Activated CD8-positive, alpha-beta memory T cell treated with anti-CD3 and anti-CD28 coated beads, Interleukin-2, amount 10 ng/mL, durations not matched to agents 7 days and 5 days (primary cell): ENCODE measurements at regions not wholly inside any gene's neighbourhood (a gene's known extent, or its start where the extent isn't known, plus 50 kb on each side); places are given as distances from the start of the nearest gene placed in this dataset.

Source experiments
- ATAC-seq: fragments of 150-1000 bp; cut with Tn5 transposase; one replicate; pipeline ENCODE4 v1.10.0; 2021; ENCODE audit warnings: moderate library complexity
- CTCF ChIA-PET: fragments of 350-600 bp; sonication (Branson Sonifier 250); formaldehyde crosslinking; loops from one replicate; lab custom pipeline; 2021; ENCODE audit warnings: antibody characterized with exemption; lab: Charles Lee
- DNase-seq: peaks from one replicate; pipeline ENCODE4 v3.0.0-alpha.2; 2020
- H3K27ac Mint-ChIP-seq: one replicate; pipeline ENCODE4 v1.8.0; 2021; ENCODE audit warnings: mild to moderate bottlenecking, mixed read lengths
- H3K27me3 Mint-ChIP-seq: one replicate; pipeline ENCODE4 v1.8.0; 2021; ENCODE audit warnings: mixed read lengths
- H3K36me3 Mint-ChIP-seq: one replicate; pipeline ENCODE4 v1.8.0; 2021; ENCODE audit warnings: mild to moderate bottlenecking, mixed read lengths
- H3K4me1 Mint-ChIP-seq: one replicate; pipeline ENCODE4 v1.8.0; 2021; ENCODE audit warnings: mixed read lengths
- H3K4me3 Mint-ChIP-seq: one replicate; pipeline ENCODE4 v1.8.0; 2021; ENCODE audit warnings: mild to moderate bottlenecking, moderate library complexity, mixed read lengths
- H3K9me3 Mint-ChIP-seq: one replicate; pipeline ENCODE4 v1.8.0; 2022; ENCODE audit warnings: low read depth, mixed read lengths

- H3K27ac Mint-ChIP-seq, result no peak overlapping the region
- no peak for DNase-seq
- H3K9me3 Mint-ChIP-seq, result peaks cover 2% of the 10 kb centered on the region
- no peaks in the 10 kb centered on the region for H3K27me3 Mint-ChIP-seq
- H3K4me3 Mint-ChIP-seq, result no peak overlapping the region
- H3K36me3 Mint-ChIP-seq, result no peaks in the 10 kb centered on the region
- ATAC-seq, result no peak
- H3K4me1 Mint-ChIP-seq, result no peaks in the 10 kb centered on the region
- CTCF ChIA-PET, result no interaction called here
Measured at GRCh38 chr3:117705011-117705410, 995.4 kb downstream of the TUSC7 start.

DNA sequence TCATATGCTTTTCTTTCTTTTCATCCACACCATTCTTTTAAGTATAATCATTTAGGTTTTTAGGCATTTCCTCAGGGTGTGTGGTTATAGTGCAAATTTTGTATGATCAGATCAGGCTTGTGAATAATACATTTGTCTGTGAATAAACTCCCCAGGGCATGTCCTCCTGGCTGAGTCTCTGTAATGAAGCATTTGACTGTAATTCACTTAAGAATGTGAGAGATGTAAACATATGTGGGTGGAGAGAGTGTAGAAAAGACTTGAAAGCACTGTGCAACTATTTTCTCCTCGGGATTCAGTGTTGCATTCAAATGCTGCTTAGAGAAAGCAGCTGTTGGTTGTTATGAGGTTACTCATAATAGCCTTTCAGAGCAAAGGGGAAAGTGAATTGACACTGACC is 996.5 kb downstream of the TUSC7 start:
- no peak overlapping the region for H3K27ac Mint-ChIP-seq
- CTCF ChIA-PET, result no interaction called here
- H3K36me3 Mint-ChIP-seq, result no peaks in the 10 kb centered on the region
- DNase-seq, result no peak
- ATAC-seq, result no peak
- no peak overlapping the region for H3K4me3 Mint-ChIP-seq
- H3K9me3 Mint-ChIP-seq, result peaks cover 2% of the 10 kb centered on the region
- no peaks in the 10 kb centered on the region for H3K27me3 Mint-ChIP-seq
- no peaks in the 10 kb centered on the region for H3K4me1 Mint-ChIP-seq

DNA sequence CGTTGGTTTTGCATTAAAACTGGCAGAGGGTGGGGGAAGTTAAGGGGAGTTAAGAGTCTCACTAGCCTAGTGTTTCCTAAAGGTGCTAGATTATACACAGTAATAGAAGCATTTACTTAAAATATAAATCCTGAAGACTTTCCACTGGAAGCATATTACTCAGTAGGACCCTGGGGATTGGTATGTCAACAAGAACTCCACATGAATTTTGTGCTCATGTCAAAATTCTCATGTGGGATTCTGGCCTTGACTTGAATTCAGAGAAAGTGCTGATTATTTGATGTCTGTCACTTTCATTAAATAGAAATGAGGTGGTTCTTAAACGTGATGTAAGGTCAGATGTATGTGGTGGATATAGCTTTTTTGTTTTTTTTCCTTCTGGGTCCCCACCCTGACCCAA is 997.2 kb downstream of the TUSC7 start:
- H3K4me1 Mint-ChIP-seq, result no peaks in the 10 kb centered on the region
- H3K4me3 Mint-ChIP-seq, result no peak overlapping the region
- ATAC-seq (no peak), DNase-seq (no peak)
- no peaks in the 10 kb centered on the region for H3K27me3 Mint-ChIP-seq
- no peaks in the 10 kb centered on the region for H3K36me3 Mint-ChIP-seq
- peaks cover 2% of the 10 kb centered on the region for H3K9me3 Mint-ChIP-seq
- CTCF ChIA-PET, result no interaction called here
- no peak overlapping the region for H3K27ac Mint-ChIP-seq

DNA sequence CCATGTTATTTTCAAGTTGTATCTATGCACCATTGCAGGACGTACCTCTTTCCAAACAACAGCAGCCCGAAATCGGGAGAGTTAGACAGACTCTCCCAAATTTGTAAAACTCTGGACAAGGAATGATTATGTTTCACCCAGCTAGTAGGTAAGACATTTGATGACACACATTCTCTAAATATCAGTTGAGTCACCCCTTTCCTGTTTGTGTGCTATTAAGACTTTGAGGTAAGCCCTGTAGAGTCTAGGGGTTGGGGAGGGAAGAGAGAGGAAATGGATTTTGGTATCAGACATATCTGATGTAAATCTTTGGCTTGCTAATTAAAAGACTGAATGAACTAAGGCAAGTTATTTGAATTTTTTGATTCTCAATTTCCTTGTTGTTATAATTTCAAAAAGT is 999.0 kb downstream of the TUSC7 start:
- ATAC-seq (no peak), DNase-seq (no peak)
- H3K36me3 Mint-ChIP-seq, result no peaks in the 10 kb centered on the region
- CTCF ChIA-PET, result no interaction called here
- H3K27me3 Mint-ChIP-seq, result no peaks in the 10 kb centered on the region
- H3K27ac Mint-ChIP-seq, result no peak overlapping the region
- no peak overlapping the region for H3K4me3 Mint-ChIP-seq
- no peaks in the 10 kb centered on the region for H3K4me1 Mint-ChIP-seq
- peaks cover 2% of the 10 kb centered on the region for H3K9me3 Mint-ChIP-seq

- peaks cover 2% of the 10 kb centered on the region for H3K9me3 Mint-ChIP-seq
- no peak overlapping the region for H3K27ac Mint-ChIP-seq
- DNase-seq, result no peak
- CTCF ChIA-PET, result no interaction called here
- H3K4me1 Mint-ChIP-seq, result no peaks in the 10 kb centered on the region
- no peaks in the 10 kb centered on the region for H3K27me3 Mint-ChIP-seq
- H3K36me3 Mint-ChIP-seq, result no peaks in the 10 kb centered on the region
- ATAC-seq, result no peak
- H3K4me3 Mint-ChIP-seq, result no peak overlapping the region
Measured at GRCh38 chr3:117709108-117709507, 999.5 kb downstream of the TUSC7 start.

DNA sequence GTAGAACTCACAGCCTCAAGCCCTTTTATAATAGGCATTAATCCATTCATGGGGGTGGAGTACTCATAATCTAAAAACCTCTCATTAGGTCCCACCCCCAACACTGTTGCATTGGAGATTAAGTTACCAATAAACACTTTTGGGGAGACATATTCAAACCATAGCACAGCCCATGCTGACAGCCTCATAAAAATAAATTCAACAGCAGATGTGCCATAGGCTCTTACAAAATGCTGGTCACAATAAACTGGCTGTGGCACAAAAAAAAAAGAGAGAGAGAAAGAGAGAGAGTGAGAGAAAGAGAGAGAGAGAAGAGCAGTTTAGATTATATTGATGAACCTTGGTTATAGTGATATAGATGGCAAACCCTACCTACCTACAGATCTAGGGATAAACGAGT is 1000.9 kb downstream of the TUSC7 start:
- no peak for DNase-seq
- ATAC-seq, result no peak
- no peak overlapping the region for H3K4me3 Mint-ChIP-seq
- CTCF ChIA-PET, result no interaction called here
- no peaks in the 10 kb centered on the region for H3K36me3 Mint-ChIP-seq
- no peaks in the 10 kb centered on the region for H3K4me1 Mint-ChIP-seq
- peaks cover 2% of the 10 kb centered on the region for H3K9me3 Mint-ChIP-seq
- H3K27me3 Mint-ChIP-seq, result no peaks in the 10 kb centered on the region
- no peak overlapping the region for H3K27ac Mint-ChIP-seq

DNA sequence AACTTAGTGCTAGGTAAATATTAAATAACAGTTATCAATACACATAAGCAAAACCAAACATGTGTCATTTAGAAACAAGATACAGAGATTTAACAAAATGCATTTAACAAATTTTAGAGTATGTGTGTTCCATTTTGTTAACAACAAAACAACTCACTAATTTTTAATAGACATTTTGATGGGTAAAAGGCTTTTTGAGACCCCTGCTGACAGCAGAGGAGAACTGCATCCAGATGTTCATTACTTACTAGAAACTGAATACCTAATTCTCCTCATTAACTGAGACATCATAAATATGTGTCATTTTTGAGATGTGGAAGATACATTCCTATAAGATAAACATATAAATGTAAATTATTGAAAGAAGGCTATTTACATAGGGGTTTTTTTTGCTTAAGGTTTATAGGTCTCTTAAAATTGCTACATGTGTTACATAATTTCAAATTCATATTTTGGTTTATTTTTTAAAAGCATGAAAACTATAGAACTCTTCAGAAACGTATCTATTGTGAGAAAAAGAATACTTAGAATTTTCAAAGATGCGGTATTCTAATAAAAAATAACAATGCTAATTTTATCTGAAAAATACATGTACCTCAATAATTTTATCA is 1009.8 kb downstream of the TUSC7 start:
- no peaks in the 10 kb centered on the region for H3K27me3 Mint-ChIP-seq
- H3K9me3 Mint-ChIP-seq, result no peaks in the 10 kb centered on the region
- CTCF ChIA-PET, result no interaction called here
- ATAC-seq (no peak), DNase-seq (no peak)
- no peak overlapping the region for H3K4me3 Mint-ChIP-seq
- no peak overlapping the region for H3K27ac Mint-ChIP-seq
- H3K36me3 Mint-ChIP-seq, result no peaks in the 10 kb centered on the region
- no peaks in the 10 kb centered on the region for H3K4me1 Mint-ChIP-seq

GRCh38 chr3:117721866-117722265 is 1012.3 kb downstream of the TUSC7 start:
- Mint-ChIP-seq H3K27me3 (no peaks in the 10 kb centered on the region), H3K4me1 (no peaks in the 10 kb centered on the region), H3K4me3 (no peak overlapping the region), H3K36me3 (no peaks in the 10 kb centered on the region), H3K27ac (no peak overlapping the region), H3K9me3 (no peaks in the 10 kb centered on the region)
- CTCF ChIA-PET, result no interaction called here
- ATAC-seq (no peak), DNase-seq (no peak)

GRCh38 chr3:117722856-117723255 is 1013.3 kb downstream of the TUSC7 start:
- Mint-ChIP-seq H3K4me1 (no peaks in the 10 kb centered on the region), H3K27me3 (no peaks in the 10 kb centered on the region), H3K4me3 (no peak overlapping the region), H3K36me3 (no peaks in the 10 kb centered on the region), H3K9me3 (peaks cover 2% of the 10 kb centered on the region), H3K27ac (no peak overlapping the region)
- DNase-seq, result no peak
- CTCF ChIA-PET, result no interaction called here
- ATAC-seq, result no peak

DNA sequence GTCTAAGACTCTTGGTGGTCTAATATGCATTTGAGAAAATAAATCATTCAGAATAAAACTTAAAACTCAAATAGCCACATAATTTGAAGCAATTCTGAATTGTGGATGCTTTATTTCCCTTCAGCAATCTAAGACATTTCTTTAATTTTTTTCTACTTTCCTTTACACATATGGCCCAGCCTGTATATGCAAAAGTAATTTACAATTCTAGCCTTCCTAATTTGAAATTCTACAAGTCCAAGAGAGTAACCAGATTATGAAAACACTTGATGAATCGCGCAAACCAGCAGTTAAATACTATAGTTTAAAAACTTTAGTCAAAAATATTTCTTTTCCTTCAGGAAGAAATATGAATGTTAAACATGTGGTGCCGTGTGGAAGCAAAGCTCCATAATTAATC is 1014.2 kb downstream of the TUSC7 start:
- H3K27me3 Mint-ChIP-seq, result no peaks in the 10 kb centered on the region
- no peak overlapping the region for H3K4me3 Mint-ChIP-seq
- peaks cover 2% of the 10 kb centered on the region for H3K9me3 Mint-ChIP-seq
- ATAC-seq (no peak), DNase-seq (no peak)
- CTCF ChIA-PET, result no interaction called here
- H3K36me3 Mint-ChIP-seq, result no peaks in the 10 kb centered on the region
- H3K4me1 Mint-ChIP-seq, result no peaks in the 10 kb centered on the region
- no peak overlapping the region for H3K27ac Mint-ChIP-seq

- H3K27ac Mint-ChIP-seq, result no peak overlapping the region
- peaks cover 2% of the 10 kb centered on the region for H3K9me3 Mint-ChIP-seq
- H3K4me3 Mint-ChIP-seq, result no peak overlapping the region
- ATAC-seq (no peak), DNase-seq (no peak)
- H3K4me1 Mint-ChIP-seq, result no peaks in the 10 kb centered on the region
- H3K27me3 Mint-ChIP-seq, result no peaks in the 10 kb centered on the region
- CTCF ChIA-PET, result no interaction called here
- no peaks in the 10 kb centered on the region for H3K36me3 Mint-ChIP-seq
Measured at GRCh38 chr3:117725314-117725713, 1015.7 kb downstream of the TUSC7 start.

DNA sequence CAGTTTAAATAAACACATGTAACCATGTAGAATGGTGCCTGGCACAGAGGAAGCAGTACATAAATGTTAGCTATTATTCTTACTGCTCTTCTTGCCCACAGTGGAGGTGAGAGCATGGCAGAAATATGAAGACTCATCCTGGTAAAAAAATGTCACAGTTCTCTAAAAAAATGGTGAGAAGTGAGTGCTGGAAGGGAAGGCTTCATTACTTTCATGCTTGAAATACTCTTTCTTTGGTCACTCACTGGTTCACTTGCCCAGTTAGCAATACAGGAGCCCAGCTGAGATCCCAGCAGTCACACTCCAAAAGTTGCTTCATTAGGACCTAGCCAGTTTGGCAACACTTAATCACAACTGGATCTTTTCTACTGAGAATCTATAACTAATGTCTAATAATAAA is 1017.2 kb downstream of the TUSC7 start:
- Mint-ChIP-seq H3K27me3 (no peaks in the 10 kb centered on the region), H3K4me1 (no peaks in the 10 kb centered on the region), H3K27ac (no peak overlapping the region), H3K36me3 (no peaks in the 10 kb centered on the region), H3K9me3 (peaks cover 2% of the 10 kb centered on the region), H3K4me3 (no peak overlapping the region)
- DNase-seq, result no peak
- CTCF ChIA-PET, result interaction anchor here (0.8 kb wide), 1 partner anchor 32 kb away, joined by 3 read pairs; no protein-coding TSS in a partner anchor
- ATAC-seq, result no peak

GRCh38 chr3:117728226-117728625 is 1018.6 kb downstream of the TUSC7 start:
- CTCF ChIA-PET, result no interaction called here
- Mint-ChIP-seq H3K4me1 (no peaks in the 10 kb centered on the region), H3K27ac (no peak overlapping the region), H3K27me3 (no peaks in the 10 kb centered on the region), H3K4me3 (no peak overlapping the region), H3K36me3 (no peaks in the 10 kb centered on the region), H3K9me3 (peaks cover 4% of the 10 kb centered on the region)
- no peak for DNase-seq
- ATAC-seq, result no peak

DNA sequence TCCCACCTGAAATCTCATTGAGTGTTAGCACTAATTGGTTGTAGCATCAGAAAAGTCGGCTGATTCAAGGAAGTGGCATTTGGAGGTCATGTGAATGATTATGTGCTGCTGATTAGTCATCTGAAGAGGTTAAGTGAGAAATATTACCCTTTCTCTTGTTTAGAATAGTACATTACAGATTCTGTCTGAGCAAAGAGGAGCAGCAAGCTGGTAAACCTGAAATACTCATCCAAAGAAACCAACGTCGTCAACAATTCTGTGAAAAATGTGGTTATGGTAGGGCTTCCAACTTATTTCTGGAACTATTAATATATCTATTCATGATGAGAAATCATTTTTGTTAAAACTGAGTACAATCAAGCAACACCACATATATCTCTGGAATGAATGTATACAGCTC is 1024.9 kb downstream of the TUSC7 start:
- Mint-ChIP-seq H3K4me1 (no peaks in the 10 kb centered on the region), H3K27ac (no peak overlapping the region), H3K27me3 (no peaks in the 10 kb centered on the region), H3K36me3 (no peaks in the 10 kb centered on the region), H3K9me3 (peaks cover 3% of the 10 kb centered on the region), H3K4me3 (no peak overlapping the region)
- CTCF ChIA-PET, result no interaction called here
- DNase-seq (no peak), ATAC-seq (no peak)
